Kidney glomerular epithelial cell (primary cell): ENCODE measurements at regions not wholly inside any gene's neighbourhood (a gene's known extent, or its start where the extent isn't known, plus 50 kb on each side); places are given as distances from the start of the nearest gene placed in this dataset.

Source experiments
- DNase-seq: peaks from one replicate; lab custom pipeline; 2025; lab: John Stamatoyannopoulos, UW

GRCh38 chr3:182725372-182726251, 67.7 kb upstream of the ATP11B start:
- peak; percentile 7 for DNase-seq

GRCh38 chr3:182726258-182727142, 66.8 kb upstream of the ATP11B start:
- no peak for DNase-seq

- DNase-seq, result no peak
Observed at GRCh38 chr3:182728238-182728637, 65.1 kb upstream of the ATP11B start.

GRCh38 chr3:182729903-182730674, 63.2 kb upstream of the ATP11B start:
- DNase-seq, result no peak

GRCh38 chr3:182730675-182731042, 62.6 kb upstream of the ATP11B start:
- DNase-seq, result no peak

- DNase-seq, result no peak
Observed at GRCh38 chr3:182731764-182732163, 61.5 kb upstream of the ATP11B start.

GRCh38 chr3:182732232-182733015, 60.9 kb upstream of the ATP11B start:
- no peak for DNase-seq

- DNase-seq, result no peak
Observed at GRCh38 chr3:182735672-182736071, 57.6 kb upstream of the ATP11B start.

- no peak for DNase-seq
Observed at GRCh38 chr3:182737825-182738224, 55.5 kb upstream of the ATP11B start.

GRCh38 chr3:182738583-182739411, 54.5 kb upstream of the ATP11B start:
- peak; percentile 33 for DNase-seq

GRCh38 chr3:182739619-182740018, 53.7 kb upstream of the ATP11B start:
- no peak for DNase-seq

- peak; percentile 49 for DNase-seq
Observed at GRCh38 chr3:182740710-182741109, 52.6 kb upstream of the ATP11B start.

- no peak for DNase-seq
Observed at GRCh38 chr3:182741214-182741613, 52.1 kb upstream of the ATP11B start.
